Peyer's patch (tissue), 4 donors: ENCODE measurements at regions not wholly inside any gene's neighbourhood (a gene's known extent, or its start where the extent isn't known, plus 50 kb on each side); places are given as distances from the start of the nearest gene placed in this dataset.

Source experiments
- DNase-seq, 3 donors: peaks; one replicate each; pipeline ENCODE4 v3.0.0-alpha.2; 2017 to 2019
- H3K27ac ChIP-seq, 4 donors: fragments of 200-600 bp; sonication (generic); one replicate each; pipeline ENCODE4 v1.5.1; 2016 to 2019
- H3K27me3 ChIP-seq, 2 donors: fragments of 200-600 bp; sonication (generic); one replicate each; pipeline ENCODE4 v1.5.1; 2019
- H3K36me3 ChIP-seq, 3 donors: fragments of 200-600 bp; sonication (generic); one replicate each; pipeline ENCODE4 v1.5.1; 2016 to 2019
- H3K4me1 ChIP-seq, 4 donors: fragments of 200-600 bp; sonication (generic); one replicate each; pipeline ENCODE4 v1.5.1; 2016 to 2019
- H3K4me3 ChIP-seq, 4 donors: fragments of 200-600 bp; sonication (generic); 1 replicate in 3 of 4; 2 replicates in 1 of 4; pipeline ENCODE4 v1.5.1; 2016 to 2019; ENCODE audit warnings: mild to moderate bottlenecking in 1 of 4
- H3K9me3 ChIP-seq, 4 donors: fragments of 200-600 bp; sonication (generic); one replicate each; pipeline ENCODE4 v1.5.1; 2016 to 2019; ENCODE audit warnings: mild to moderate bottlenecking in 1 of 4
- POLR2A ChIP-seq, 2 donors: fragments of 450-650 bp; IDR thresholded peaks; one replicate each; pipeline ENCODE4 v1.5.1; 2017; ENCODE audit warnings: antibody characterized with exemption in 2 of 2, mild to moderate bottlenecking in 2 of 2, moderate library complexity in 2 of 2
- TF ChIP-seq, protein P1 (sequence below), 6 experiments: fragments of 450-650 bp in 4 of 6; fragments of 200-600 bp in 2 of 6; sonication (generic) in 1 of 6; IDR thresholded peaks; one replicate each; pipeline ENCODE4 v1.5.1; 2017 to 2019; ENCODE audit warnings: antibody characterized with exemption in 6 of 6, mild to moderate bottlenecking in 3 of 6, moderate library complexity in 1 of 6

DNA sequence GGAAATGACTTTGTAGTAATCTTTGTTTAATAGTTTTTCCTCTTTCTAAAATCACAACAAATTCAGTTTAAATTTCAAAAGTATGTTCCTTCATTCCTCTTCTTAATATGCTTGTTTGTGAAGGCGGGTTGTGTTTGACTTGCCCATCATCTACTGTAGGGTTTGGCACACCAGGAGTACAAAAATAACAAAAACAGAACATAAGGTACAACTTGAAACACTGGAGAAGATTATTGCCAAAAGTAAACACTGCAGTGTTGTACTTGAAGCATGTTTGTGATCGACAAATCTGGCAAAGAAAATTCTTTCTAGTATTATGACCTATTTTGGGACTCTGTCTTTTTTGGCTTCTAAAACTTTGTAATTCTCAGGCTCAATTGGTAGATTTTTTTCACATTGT, 518.6 kb downstream of the SLITRK5 start:
- Histone ChIP-seq H3K27ac (no peak overlapping the region), H3K27me3 (no peaks in the 10 kb centered on the region), H3K4me1 (no peaks in the 10 kb centered on the region), H3K4me3 (no peak overlapping the region), H3K9me3 (no peaks in the 10 kb centered on the region), H3K36me3 (no peaks in the 10 kb centered on the region)
- TF ChIP-seq, protein P1, sequence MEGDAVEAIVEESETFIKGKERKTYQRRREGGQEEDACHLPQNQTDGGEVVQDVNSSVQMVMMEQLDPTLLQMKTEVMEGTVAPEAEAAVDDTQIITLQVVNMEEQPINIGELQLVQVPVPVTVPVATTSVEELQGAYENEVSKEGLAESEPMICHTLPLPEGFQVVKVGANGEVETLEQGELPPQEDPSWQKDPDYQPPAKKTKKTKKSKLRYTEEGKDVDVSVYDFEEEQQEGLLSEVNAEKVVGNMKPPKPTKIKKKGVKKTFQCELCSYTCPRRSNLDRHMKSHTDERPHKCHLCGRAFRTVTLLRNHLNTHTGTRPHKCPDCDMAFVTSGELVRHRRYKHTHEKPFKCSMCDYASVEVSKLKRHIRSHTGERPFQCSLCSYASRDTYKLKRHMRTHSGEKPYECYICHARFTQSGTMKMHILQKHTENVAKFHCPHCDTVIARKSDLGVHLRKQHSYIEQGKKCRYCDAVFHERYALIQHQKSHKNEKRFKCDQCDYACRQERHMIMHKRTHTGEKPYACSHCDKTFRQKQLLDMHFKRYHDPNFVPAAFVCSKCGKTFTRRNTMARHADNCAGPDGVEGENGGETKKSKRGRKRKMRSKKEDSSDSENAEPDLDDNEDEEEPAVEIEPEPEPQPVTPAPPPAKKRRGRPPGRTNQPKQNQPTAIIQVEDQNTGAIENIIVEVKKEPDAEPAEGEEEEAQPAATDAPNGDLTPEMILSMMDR (IDR thresholded peaks at IDR 0.05) = no peak
- TF ChIP-seq POLR2A (IDR thresholded peaks at IDR 0.05) = no peak
- no peak for DNase-seq

DNA sequence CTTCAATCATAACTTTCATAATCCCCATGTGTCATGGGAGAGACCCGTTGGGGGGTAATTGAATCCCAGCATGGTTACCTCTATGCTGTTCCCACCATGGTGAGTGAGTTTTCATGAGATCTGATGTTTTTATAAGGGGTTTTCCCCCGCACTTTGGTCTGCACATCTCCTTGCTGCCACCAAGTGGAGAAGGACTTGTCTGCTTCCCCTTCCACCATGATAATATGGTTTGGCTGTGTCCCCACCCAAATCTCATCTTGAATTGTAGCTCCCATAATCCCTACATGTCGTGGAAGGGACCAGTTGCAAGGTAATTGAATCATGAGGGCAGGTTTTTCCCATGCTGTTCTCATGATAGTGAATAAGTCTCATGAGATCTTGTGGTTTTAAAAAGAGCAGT, 524.9 kb downstream of the SLITRK5 start:
- TF ChIP-seq, protein P1 (IDR thresholded peaks at IDR 0.05) = no peak
- no peak for TF ChIP-seq POLR2A (IDR thresholded peaks at IDR 0.05)
- no peaks in the 10 kb centered on the region for H3K27me3 ChIP-seq
- no peaks in the 10 kb centered on the region for H3K36me3 ChIP-seq
- no peak overlapping the region for H3K27ac ChIP-seq
- H3K9me3 ChIP-seq = no peaks in the 10 kb centered on the region
- H3K4me3 ChIP-seq = no peak overlapping the region
- no peak for DNase-seq
- H3K4me1 ChIP-seq = no peaks in the 10 kb centered on the region

DNA sequence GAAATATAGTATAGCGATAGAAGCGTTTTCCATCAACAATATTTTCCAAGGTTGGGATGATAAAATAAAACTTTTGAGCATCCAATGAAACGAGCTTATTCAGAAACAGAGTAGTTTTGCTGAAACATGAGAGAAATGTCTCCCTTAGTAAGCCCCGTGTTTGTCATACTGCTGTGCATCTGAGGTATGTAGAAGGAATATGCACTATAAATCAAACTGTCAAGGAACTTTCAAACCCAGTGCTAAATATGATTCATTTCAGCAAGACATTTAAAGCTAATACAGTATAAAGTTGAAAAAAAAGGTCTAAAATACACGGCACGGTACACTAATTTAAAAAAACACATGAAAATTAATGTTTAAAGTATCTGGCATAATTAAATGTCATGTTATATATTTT, 546.2 kb downstream of the SLITRK5 start:
- H3K27ac ChIP-seq = no peak overlapping the region
- TF ChIP-seq, protein P1 (IDR thresholded peaks at IDR 0.05) = no peak
- TF ChIP-seq POLR2A (IDR thresholded peaks at IDR 0.05) = no peak

DNA sequence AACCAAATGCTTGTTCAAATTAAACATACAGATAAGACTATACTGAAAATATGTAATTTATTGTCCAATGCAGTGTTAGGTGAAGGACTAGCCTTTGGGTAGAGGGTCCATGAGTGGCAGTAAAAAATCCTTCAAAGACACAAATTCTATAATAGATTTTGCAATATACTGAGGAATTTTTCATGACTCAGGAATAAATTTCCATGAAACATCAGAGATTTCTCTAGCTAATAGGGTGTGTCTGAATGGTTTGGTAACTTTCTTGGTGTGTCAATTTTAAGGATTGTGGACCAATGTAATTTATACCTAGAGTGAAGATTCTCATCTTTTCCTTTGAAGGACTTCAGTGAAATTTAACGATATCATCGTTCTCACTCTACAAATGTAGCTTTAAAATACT, 546.7 kb downstream of the SLITRK5 start:
- Histone ChIP-seq H3K27ac (no peak overlapping the region), H3K27me3 (no peaks in the 10 kb centered on the region), H3K9me3 (no peaks in the 10 kb centered on the region), H3K36me3 (no peaks in the 10 kb centered on the region), H3K4me3 (no peak overlapping the region), H3K4me1 (no peaks in the 10 kb centered on the region)
- DNase-seq = no peak
- TF ChIP-seq, protein P1 (IDR thresholded peaks at IDR 0.05) = no peak
- no peak for TF ChIP-seq POLR2A (IDR thresholded peaks at IDR 0.05)

More for the DNA sequence above, 546.2 kb downstream of the SLITRK5 start:
- H3K4me1 ChIP-seq = no peaks in the 10 kb centered on the region
- no peaks in the 10 kb centered on the region for H3K27me3 ChIP-seq
- no peak for DNase-seq
- no peaks in the 10 kb centered on the region for H3K9me3 ChIP-seq
- no peak overlapping the region for H3K4me3 ChIP-seq
- no peaks in the 10 kb centered on the region for H3K36me3 ChIP-seq

DNA sequence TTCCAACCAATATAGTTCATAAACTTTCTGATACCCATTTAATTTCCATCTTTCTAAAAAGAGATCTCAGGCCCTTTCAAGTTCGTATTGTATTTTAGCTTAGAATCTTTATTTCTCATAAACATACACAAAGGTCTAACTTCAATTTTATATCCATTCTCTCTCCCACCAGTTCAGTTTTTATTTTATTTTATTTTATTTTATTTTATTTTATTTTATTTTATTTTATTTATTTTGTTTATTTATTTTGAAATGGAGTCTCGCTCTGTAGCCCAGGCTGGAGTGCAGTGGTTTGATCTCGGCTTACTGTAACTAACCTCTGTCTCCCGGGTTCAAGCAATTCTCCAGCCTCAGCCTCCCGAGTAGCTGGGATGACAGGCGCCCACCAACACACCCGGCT, 552.8 kb downstream of the SLITRK5 start:
- Histone ChIP-seq H3K36me3 (no peaks in the 10 kb centered on the region), H3K4me3 (no peak overlapping the region), H3K4me1 (no peaks in the 10 kb centered on the region), H3K27me3 (no peaks in the 10 kb centered on the region), H3K9me3 (no peaks in the 10 kb centered on the region), H3K27ac (no peak overlapping the region)
- DNase-seq = no peak
- TF ChIP-seq, protein P1 (IDR thresholded peaks at IDR 0.05) = no peak
- TF ChIP-seq POLR2A (IDR thresholded peaks at IDR 0.05) = no peak

DNA sequence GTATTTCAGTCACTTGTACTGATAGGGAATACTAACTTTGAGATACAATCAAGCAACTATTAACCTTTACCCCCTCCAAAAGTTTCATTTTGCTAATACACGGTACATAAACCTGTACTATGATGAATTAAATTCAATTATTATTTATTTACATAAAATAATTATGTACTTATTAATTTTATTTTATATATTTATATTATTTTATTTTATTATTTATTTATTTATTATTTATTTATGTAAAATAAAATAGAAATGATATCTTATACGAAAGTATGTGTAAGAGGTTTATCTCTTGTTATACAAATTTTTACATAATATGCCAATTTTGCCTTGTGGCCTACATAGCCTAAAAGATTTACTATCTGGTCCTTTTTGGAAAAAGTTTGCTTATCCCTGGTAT, 564.3 kb downstream of the SLITRK5 start:
- DNase-seq = no peak
- Histone ChIP-seq H3K27me3 (no peaks in the 10 kb centered on the region), H3K4me3 (no peak overlapping the region), H3K9me3 (no peaks in the 10 kb centered on the region), H3K4me1 (no peaks in the 10 kb centered on the region), H3K36me3 (no peaks in the 10 kb centered on the region), H3K27ac (no peak overlapping the region)
- TF ChIP-seq, protein P1 (IDR thresholded peaks at IDR 0.05) = no peak
- no peak for TF ChIP-seq POLR2A (IDR thresholded peaks at IDR 0.05)
